BLaER1 (cell line): ENCODE measurements at regions not wholly inside any gene's neighbourhood (a gene's known extent, or its start where the extent isn't known, plus 50 kb on each side); places are given as distances from the start of the nearest gene placed in this dataset.

Experiments
- H3K27ac ChIP-seq: shearing (Covaris generic); formaldehyde crosslinking; 2 replicates; pipeline ENCODE4 v1.8.1; 2022
- H3K27me3 ChIP-seq: shearing (Covaris generic); formaldehyde crosslinking; 2 replicates; pipeline ENCODE4 v1.8.1; 2022
- H3K36me3 ChIP-seq: shearing (Covaris generic); formaldehyde crosslinking; 2 replicates; pipeline ENCODE4 v1.8.1; 2022
- H3K4me1 ChIP-seq: shearing (Covaris generic); formaldehyde crosslinking; 2 replicates; pipeline ENCODE4 v1.8.1; 2022
- H3K4me2 ChIP-seq: shearing (Covaris generic); formaldehyde crosslinking; 2 replicates; pipeline ENCODE4 v1.8.1; 2022
- H3K4me3 ChIP-seq: shearing (Covaris generic); formaldehyde crosslinking; 2 replicates; pipeline ENCODE4 v1.8.1; 2022
- H3K9ac ChIP-seq: shearing (Covaris generic); formaldehyde crosslinking; 2 replicates; pipeline ENCODE4 v1.8.1; 2022
- H3K9me3 ChIP-seq: shearing (Covaris generic); formaldehyde crosslinking; 2 replicates; pipeline ENCODE4 v1.8.1; 2022
- H4K20me1 ChIP-seq: shearing (Covaris generic); formaldehyde crosslinking; 2 replicates; pipeline ENCODE4 v1.8.1; 2022
- Cebpa-rat ChIP-seq: shearing (Covaris generic); IDR thresholded peaks from 2 replicates; pipeline ENCODE4 v1.8.1; 2022

GRCh38 chr3:157888040-157888439 is 218.2 kb downstream of the SHOX2 start:
- Histone ChIP-seq H3K9me3 (no peaks in the 10 kb centered on the region), H3K27ac (no peak overlapping the region), H3K4me1 (no peaks in the 10 kb centered on the region), H3K27me3 (no peaks in the 10 kb centered on the region), H4K20me1 (no peaks in the 10 kb centered on the region), H3K36me3 (no peaks in the 10 kb centered on the region), H3K4me3 (no peak overlapping the region), H3K9ac (no peak overlapping the region), H3K4me2 (no peak overlapping the region)
- no peak for TF ChIP-seq Cebpa-rat

DNA sequence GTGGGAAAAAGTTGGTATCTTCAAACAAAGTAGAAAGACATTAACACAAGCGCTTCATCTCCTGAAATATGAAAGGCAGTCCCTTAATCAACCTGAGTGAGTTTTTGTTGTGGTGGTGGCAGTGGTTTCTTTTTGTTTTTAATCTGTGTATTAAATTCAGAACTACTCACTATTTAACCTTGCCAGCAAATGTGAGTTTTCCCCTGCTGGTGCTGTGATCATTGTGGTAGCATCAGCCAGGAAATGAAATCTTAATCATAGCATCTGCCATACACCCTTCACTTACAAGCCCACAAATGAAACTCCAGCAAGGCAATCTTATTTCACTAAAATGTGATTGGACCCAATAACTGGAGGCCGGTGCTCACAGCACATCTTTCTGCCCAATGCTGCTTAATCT is 229.7 kb downstream of the SHOX2 start:
- H3K27me3 ChIP-seq: no peaks in the 10 kb centered on the region
- no peak overlapping the region for H3K4me3 ChIP-seq
- H3K36me3 ChIP-seq: no peaks in the 10 kb centered on the region
- H4K20me1 ChIP-seq: no peaks in the 10 kb centered on the region
- H3K27ac ChIP-seq: no peak overlapping the region
- no peak for TF ChIP-seq Cebpa-rat
- H3K4me2 ChIP-seq: no peak overlapping the region
- H3K4me1 ChIP-seq: no peaks in the 10 kb centered on the region; the same call in 1 of the 2 replicates
- no peak overlapping the region for H3K9ac ChIP-seq
- H3K9me3 ChIP-seq: peaks cover 4% of the 10 kb centered on the region; the same call in 1 of the 2 replicates

DNA sequence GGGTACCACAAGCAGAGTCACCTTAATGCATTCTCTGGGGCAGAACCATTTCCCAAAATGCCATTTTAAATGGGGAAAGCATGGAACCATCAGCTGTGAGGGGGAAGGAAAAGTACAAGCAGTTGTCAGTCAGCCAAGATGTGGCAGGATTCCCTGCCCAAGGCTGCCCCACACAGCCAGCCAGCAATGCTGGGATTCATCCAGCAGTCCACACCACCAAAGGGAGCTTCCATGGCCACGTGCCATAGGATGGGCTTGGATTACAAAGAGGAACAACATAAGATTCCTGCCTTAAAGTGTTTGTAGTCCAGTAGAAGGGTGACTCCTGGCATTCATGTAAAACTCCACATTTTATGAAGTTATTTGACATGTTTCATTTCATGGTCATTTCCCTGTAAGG is 233.3 kb downstream of the SHOX2 start:
- Histone ChIP-seq H3K4me1 (no peaks in the 10 kb centered on the region; the same call in 1 of the 2 replicates), H3K9ac (no peak overlapping the region), H3K4me2 (no peak overlapping the region), H3K9me3 (no peaks in the 10 kb centered on the region), H3K27me3 (no peaks in the 10 kb centered on the region), H3K4me3 (no peak overlapping the region), H4K20me1 (no peaks in the 10 kb centered on the region), H3K36me3 (no peaks in the 10 kb centered on the region), H3K27ac (no peak overlapping the region)
- no peak for TF ChIP-seq Cebpa-rat

GRCh38 chr3:157871838-157872460 is 234.3 kb downstream of the SHOX2 start:
- H3K4me1 ChIP-seq: no peaks in the 10 kb centered on the region; the same call in 1 of the 2 replicates
- no peak overlapping the region for H3K27ac ChIP-seq
- TF ChIP-seq Cebpa-rat: no peak
- no peak overlapping the region for H3K9ac ChIP-seq
- no peak overlapping the region for H3K4me3 ChIP-seq
- H3K4me2 ChIP-seq: no peak overlapping the region
- no peaks in the 10 kb centered on the region for H3K27me3 ChIP-seq
- H4K20me1 ChIP-seq: no peaks in the 10 kb centered on the region
- H3K36me3 ChIP-seq: no peaks in the 10 kb centered on the region
- no peaks in the 10 kb centered on the region for H3K9me3 ChIP-seq

- peak; percentile 86; the same call in 1 of the 2 replicates for TF ChIP-seq Cebpa-rat
These were observed 235.0 kb downstream of the SHOX2 start for GRCh38 chr3:157871248-157871647.

DNA sequence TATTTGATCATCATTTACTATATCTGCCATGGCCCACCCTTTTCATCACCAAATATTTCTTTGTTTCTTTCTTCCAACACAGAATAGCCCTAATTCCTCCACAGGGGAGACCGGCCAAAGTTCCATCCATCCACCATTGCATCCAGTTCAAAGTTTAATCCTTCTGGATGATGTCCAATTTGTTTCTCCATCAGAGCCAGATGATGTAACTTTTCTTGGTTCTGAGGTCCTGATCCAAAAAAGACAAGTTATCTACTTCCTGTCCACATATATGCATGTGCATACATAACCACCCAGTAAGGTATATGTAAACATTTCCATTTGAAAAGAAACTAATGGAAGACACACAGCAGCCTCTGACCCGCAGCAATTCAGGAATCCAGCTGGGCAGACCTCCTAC is 237.3 kb downstream of the SHOX2 start:
- H3K9ac ChIP-seq: no peak overlapping the region
- H3K4me1 ChIP-seq: no peaks in the 10 kb centered on the region; the same call in 1 of the 2 replicates
- no peaks in the 10 kb centered on the region for H3K9me3 ChIP-seq
- no peaks in the 10 kb centered on the region for H3K36me3 ChIP-seq
- no peaks in the 10 kb centered on the region for H3K27me3 ChIP-seq
- TF ChIP-seq Cebpa-rat: no peak
- no peaks in the 10 kb centered on the region for H4K20me1 ChIP-seq
- H3K4me3 ChIP-seq: no peak overlapping the region
- H3K27ac ChIP-seq: no peak overlapping the region
- no peak overlapping the region for H3K4me2 ChIP-seq

More at GRCh38 chr3:157871248-157871647, 235.0 kb downstream of the SHOX2 start:
- H3K9ac ChIP-seq: no peak overlapping the region
- H3K27me3 ChIP-seq: no peaks in the 10 kb centered on the region
- no peaks in the 10 kb centered on the region; the same call in 1 of the 2 replicates for H3K4me1 ChIP-seq
- no peak overlapping the region for H3K27ac ChIP-seq
- H3K9me3 ChIP-seq: no peaks in the 10 kb centered on the region
- H3K4me2 ChIP-seq: no peak overlapping the region
- H4K20me1 ChIP-seq: no peaks in the 10 kb centered on the region
- no peak overlapping the region for H3K4me3 ChIP-seq
- no peaks in the 10 kb centered on the region for H3K36me3 ChIP-seq

GRCh38 chr3:157868196-157868595 is 238.0 kb downstream of the SHOX2 start:
- H4K20me1 ChIP-seq: no peaks in the 10 kb centered on the region
- H3K9me3 ChIP-seq: no peaks in the 10 kb centered on the region
- H3K27me3 ChIP-seq: no peaks in the 10 kb centered on the region
- H3K4me2 ChIP-seq: no peak overlapping the region
- no peaks in the 10 kb centered on the region; the same call in 1 of the 2 replicates for H3K4me1 ChIP-seq
- no peak overlapping the region for H3K9ac ChIP-seq
- TF ChIP-seq Cebpa-rat: no peak
- H3K36me3 ChIP-seq: no peaks in the 10 kb centered on the region
- H3K4me3 ChIP-seq: no peak overlapping the region
- no peak overlapping the region for H3K27ac ChIP-seq

DNA sequence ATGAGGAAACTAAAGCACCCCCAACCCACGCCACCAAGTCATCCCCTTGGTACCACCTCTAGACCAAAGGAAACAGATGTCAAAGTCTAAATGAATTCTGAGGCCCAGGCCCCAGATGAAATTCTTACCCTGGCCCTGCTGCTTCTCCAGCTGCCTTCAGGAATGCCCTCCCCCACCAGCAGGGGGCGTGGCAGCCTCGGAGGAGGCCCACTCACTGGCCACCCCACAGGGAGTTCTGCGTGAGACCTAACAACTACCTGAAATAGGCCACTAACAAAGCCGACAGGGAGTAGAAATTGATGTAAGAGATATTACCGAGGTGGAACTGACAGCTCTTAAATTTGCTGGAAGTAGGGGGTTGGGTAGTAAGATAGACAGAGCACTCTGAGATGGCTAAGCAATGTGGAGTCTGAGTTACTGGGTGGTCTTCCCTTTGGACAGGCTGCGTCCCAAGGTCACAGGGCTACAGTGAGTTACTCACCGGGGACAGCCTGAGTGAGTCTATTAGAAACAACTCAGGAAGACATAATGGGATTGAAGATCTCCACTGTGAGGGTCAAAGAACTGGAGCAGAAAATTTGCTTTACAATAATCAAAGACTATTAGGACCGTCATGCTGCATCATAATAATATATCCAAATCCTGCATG is 240.7 kb downstream of the SHOX2 start:
- Histone ChIP-seq H3K27me3 (no peaks in the 10 kb centered on the region), H3K4me3 (no peak overlapping the region), H3K4me2 (no peak overlapping the region), H3K27ac (no peak overlapping the region), H3K9me3 (no peaks in the 10 kb centered on the region), H3K36me3 (no peaks in the 10 kb centered on the region), H3K9ac (no peak overlapping the region), H4K20me1 (no peaks in the 10 kb centered on the region), H3K4me1 (no peaks in the 10 kb centered on the region)
- TF ChIP-seq Cebpa-rat: no peak

DNA sequence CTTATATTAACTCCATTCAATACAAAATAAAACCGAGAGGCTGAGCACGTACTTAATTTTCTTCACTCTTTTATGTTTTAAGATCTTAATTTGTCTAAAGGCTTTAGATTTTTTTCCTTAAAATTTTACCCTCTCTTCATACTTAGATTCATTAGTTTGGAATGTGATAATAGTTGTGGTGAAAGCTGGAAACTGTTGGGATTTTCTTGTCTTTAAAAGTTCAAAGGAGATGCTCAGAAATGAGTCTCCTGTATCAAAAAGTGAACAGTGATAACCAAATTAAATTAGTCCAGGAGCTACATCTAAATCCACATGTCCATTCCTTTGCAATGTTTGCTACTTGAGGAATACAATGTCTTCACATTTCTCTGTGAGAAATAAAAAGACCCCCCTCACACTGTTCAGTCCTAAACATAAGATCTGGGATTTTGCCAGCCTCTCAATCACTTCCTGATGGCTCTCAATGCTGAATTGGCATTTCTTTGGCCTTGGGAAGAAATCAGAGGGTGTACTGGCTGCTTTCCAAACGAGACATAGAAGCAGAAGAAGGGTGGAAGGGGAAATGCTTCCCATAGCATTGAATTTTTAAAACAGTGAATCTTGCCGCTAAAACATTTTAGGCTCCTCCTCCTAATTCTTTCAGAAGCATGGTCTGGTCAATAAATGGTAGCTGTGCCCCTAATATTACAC is 245.0 kb downstream of the SHOX2 start:
- Histone ChIP-seq H3K27ac (no peak overlapping the region), H3K4me2 (no peak overlapping the region), H3K9me3 (no peaks in the 10 kb centered on the region), H3K4me3 (no peak overlapping the region), H3K27me3 (no peaks in the 10 kb centered on the region), H3K36me3 (no peaks in the 10 kb centered on the region), H3K9ac (no peak overlapping the region), H3K4me1 (no peaks in the 10 kb centered on the region), H4K20me1 (no peaks in the 10 kb centered on the region)
- TF ChIP-seq Cebpa-rat: no peak

GRCh38 chr3:157859541-157859940 is 246.7 kb downstream of the SHOX2 start:
- Histone ChIP-seq H4K20me1 (no peaks in the 10 kb centered on the region), H3K36me3 (no peaks in the 10 kb centered on the region), H3K4me3 (no peak overlapping the region), H3K27ac (no peak overlapping the region), H3K9ac (no peak overlapping the region), H3K4me2 (no peak overlapping the region), H3K9me3 (no peaks in the 10 kb centered on the region), H3K27me3 (no peaks in the 10 kb centered on the region), H3K4me1 (no peaks in the 10 kb centered on the region)
- TF ChIP-seq Cebpa-rat: no peak
